SK-N-SH (cell line): ENCODE measurements at regions not wholly inside any gene's neighbourhood (a gene's known extent, or its start where the extent isn't known, plus 50 kb on each side); places are given as distances from the start of the nearest gene placed in this dataset.

Experiments used
- CTCF ChIA-PET: fragments of 300-600, 350-600 bp; formaldehyde crosslinking; extraction: SDS; loops from one replicate; lab custom pipeline; 2021; lab: Yijun Ruan, JAX
- POLR2A ChIA-PET: fragments of 350-600 bp; sonication (Branson Sonifier 250); formaldehyde crosslinking; extraction: SDS; loops from one replicate; lab custom pipeline; 2020; ENCODE audit warnings: antibody characterized with exemption, inconsistent platforms; lab: Yijun Ruan, JAX
- DNase-seq: peaks from one replicate; pipeline ENCODE4 v3.0.0; 2012
- H2AFZ ChIP-seq: fragments of 200-600 bp; sonication (generic); 2 replicates; pipeline ENCODE4 v1.8.1; 2016; ENCODE audit warnings: antibody characterized with exemption, mild to moderate bottlenecking, low read depth
- H3F3A ChIP-seq: fragments of 200-600 bp; sonication (generic); replicated peaks from 2 replicates; pipeline ENCODE3; 2016; ENCODE audit warnings: antibody characterized with exemption, mild to moderate bottlenecking; ENCODE audit not compliant: insufficient read depth
- H3K27ac ChIP-seq, 2 experiments: fragments of 200-500 bp in 1 of 2; fragments of 200-600 bp in 1 of 2; sonication (Bioruptor generic) in 1 of 2; sonication (generic), shearing (Covaris generic) in 1 of 2; 2 replicates each; pipeline versions ENCODE4 v1.5.1 to v1.6.1; 2014 to 2016; ENCODE audit warnings: low read depth in 2 of 2, inconsistent platforms in 1 of 2, low read length in 1 of 2, mild to moderate bottlenecking in 1 of 2, mixed read lengths in 1 of 2
- H3K27me3 ChIP-seq: fragments of 200-600 bp; sonication (generic), shearing (Covaris generic); 2 replicates; pipeline ENCODE4 v1.6.1; 2016; ENCODE audit warnings: mixed run types; ENCODE audit not compliant: insufficient read depth
- H3K36me3 ChIP-seq, 2 experiments: fragments of 200-500 bp in 1 of 2; fragments of 200-600 bp in 1 of 2; sonication (Bioruptor generic) in 1 of 2; sonication (generic) in 1 of 2; replicated peaks in 1 of 2; 2 replicates each; pipeline versions ENCODE3 to v1.5.1; 2014 to 2016; ENCODE audit warnings: low read length in 1 of 2, mild to moderate bottlenecking in 1 of 2; ENCODE audit not compliant: insufficient read depth in 2 of 2, control insufficient read depth in 1 of 2
- H3K4me1 ChIP-seq, 2 experiments: fragments of 200-500 bp in 1 of 2; fragments of 200-600 bp in 1 of 2; sonication (Bioruptor generic) in 1 of 2; sonication (generic), shearing (Covaris generic) in 1 of 2; 2 replicates each; pipeline versions ENCODE4 v1.5.1 to v1.6.1; 2014 to 2016; ENCODE audit warnings: low read depth in 1 of 2, low read length in 1 of 2, mixed run types in 1 of 2; ENCODE audit not compliant: insufficient read depth in 2 of 2, control insufficient read depth in 1 of 2
- H3K4me2 ChIP-seq: fragments of 200-600 bp; sonication (generic), shearing (Covaris generic); 2 replicates; pipeline ENCODE4 v1.6.1; 2017; ENCODE audit warnings: mixed run types
- H3K4me3 ChIP-seq, 2 experiments: fragments of 200-500 bp in 1 of 2; fragments of 200-600 bp in 1 of 2; sonication (Bioruptor generic) in 1 of 2; sonication (generic), shearing (Covaris generic) in 1 of 2; 2 replicates each; pipeline versions ENCODE4 v1.5.1 to v1.8.1; 2014 to 2016; ENCODE audit warnings: low read depth in 2 of 2, inconsistent platforms in 1 of 2, low read length in 1 of 2, mild to moderate bottlenecking in 1 of 2, mixed read lengths in 1 of 2, moderate library complexity in 1 of 2
- H3K79me2 ChIP-seq: fragments of 200-600 bp; sonication (generic); 2 replicates; pipeline ENCODE4 v1.8.1; 2017; ENCODE audit warnings: mild to moderate bottlenecking; ENCODE audit not compliant: insufficient read depth
- H3K9ac ChIP-seq: fragments of 200-600 bp; sonication (generic); 2 replicates; pipeline ENCODE4 v1.6.1; 2017; ENCODE audit warnings: mixed run types
- H3K9me2 ChIP-seq: fragments of 200-600 bp; sonication (generic); 2 replicates; pipeline ENCODE4 v1.6.1; 2017; ENCODE audit warnings: mixed run types
- H3K9me3 ChIP-seq: fragments of 200-600 bp; sonication (generic); 2 replicates; pipeline ENCODE4 v1.6.1; 2017; ENCODE audit warnings: mixed run types, mild to moderate bottlenecking, moderate library complexity
- H4K20me1 ChIP-seq: fragments of 200-600 bp; sonication (generic); 2 replicates; pipeline ENCODE4 v1.6.1; 2017; ENCODE audit warnings: mild to moderate bottlenecking, mixed run types; ENCODE audit not compliant: insufficient read depth
- CHD2 ChIP-seq: fragments of 150-350 bp; IDR thresholded peaks from 2 replicates; pipeline ENCODE4 v1.6.1; 2018; ENCODE audit warnings: low read length; ENCODE audit not compliant: partially characterized antibody
- EP300 ChIP-seq, 2 experiments: IDR thresholded peaks; 2 replicates each; pipeline versions ENCODE4 v1.4.0 to v1.6.1; 2012; ENCODE audit warnings: borderline replicate concordance in 1 of 2, low read depth in 1 of 2, low read length in 1 of 2
- EZH2phosphoT487 ChIP-seq: fragments of 200-600 bp; sonication (generic); IDR thresholded peaks from 2 replicates; pipeline ENCODE4 v1.6.1; 2017; ENCODE audit warnings: low read depth, mixed run types, mild to moderate bottlenecking, antibody characterized with exemption, moderate library complexity, borderline replicate concordance
- FOXM1 ChIP-seq: IDR thresholded peaks from 2 replicates; pipeline ENCODE4 v1.4.0; 2012; ENCODE audit warnings: low read depth, mild to moderate bottlenecking
- MEF2A ChIP-seq: IDR thresholded peaks from 2 replicates; pipeline ENCODE4 v1.4.0; 2012; ENCODE audit warnings: low read depth, borderline replicate concordance
- NFIC ChIP-seq: IDR thresholded peaks from 2 replicates; pipeline ENCODE4 v1.4.0; 2012; ENCODE audit warnings: borderline replicate concordance
- NRF1 ChIP-seq: IDR thresholded peaks from 2 replicates; pipeline ENCODE4 v1.6.1; 2012; ENCODE audit warnings: low read depth, mild to moderate bottlenecking, low read length
- RAD21 ChIP-seq: IDR thresholded peaks from 2 replicates; pipeline ENCODE4 v1.6.1; 2012; ENCODE audit warnings: mild to moderate bottlenecking, low read length
- RCOR1 ChIP-seq: fragments of 150-350 bp; IDR thresholded peaks from 2 replicates; pipeline ENCODE4 v1.6.1; 2017; ENCODE audit warnings: antibody characterized with exemption, low read length
- SIN3A ChIP-seq: IDR thresholded peaks from 2 replicates; pipeline ENCODE4 v1.6.1; 2012; ENCODE audit warnings: low read depth, mild to moderate bottlenecking, low read length, moderate library complexity, borderline replicate concordance
- TAF1 ChIP-seq: IDR thresholded peaks from 2 replicates; pipeline ENCODE4 v1.6.1; 2012; ENCODE audit warnings: low read depth, mild to moderate bottlenecking, low read length, moderate library complexity, borderline replicate concordance
- TCF12 ChIP-seq: IDR thresholded peaks from 2 replicates; pipeline ENCODE4 v1.4.0; 2012
- USF1 ChIP-seq: IDR thresholded peaks from 2 replicates; pipeline ENCODE4 v1.4.0; 2012; ENCODE audit warnings: low read depth, borderline replicate concordance
- USF2 ChIP-seq: fragments of 150-350 bp; IDR thresholded peaks from 2 replicates; pipeline ENCODE4 v1.6.1; 2017; ENCODE audit warnings: antibody characterized with exemption, low read length, low read depth, borderline replicate concordance
- YY1 ChIP-seq: IDR thresholded peaks from 2 replicates; pipeline ENCODE4 v1.4.0; 2012; ENCODE audit warnings: low read depth, mild to moderate bottlenecking
- ZBTB33 ChIP-seq: IDR thresholded peaks from 2 replicates; pipeline ENCODE4 v1.4.0; 2012; ENCODE audit warnings: low read depth, borderline replicate concordance
- WGBS: methylation state at CpG from one replicate; pipeline ENCODE4 v1.1.6; 2017; ENCODE audit warnings: low lambda C conversion rate; 5-methylcytosine and 5-hydroxymethylcytosine counted together
- TF ChIP-seq, protein P1 (sequence below): IDR thresholded peaks from 2 replicates; pipeline ENCODE4 v1.4.0; 2012; ENCODE audit warnings: low read depth
- TF ChIP-seq, protein P2 (sequence below): IDR thresholded peaks from 2 replicates; pipeline ENCODE4; 2012
- TF ChIP-seq, protein P3 (sequence below): IDR thresholded peaks from 2 replicates; pipeline ENCODE4 v1.6.1; 2012; ENCODE audit warnings: mild to moderate bottlenecking, low read depth, low read length, moderate library complexity

GRCh38 chr2:176645494-176645893 lies 376.3 kb downstream of the MTX2 start:
- WGBS: 98% methylated on average over 3 of the region's 3 CpGs
- TF ChIP-seq RCOR1: no peak
- no peak for TF ChIP-seq CHD2
- TF ChIP-seq, protein P1, sequence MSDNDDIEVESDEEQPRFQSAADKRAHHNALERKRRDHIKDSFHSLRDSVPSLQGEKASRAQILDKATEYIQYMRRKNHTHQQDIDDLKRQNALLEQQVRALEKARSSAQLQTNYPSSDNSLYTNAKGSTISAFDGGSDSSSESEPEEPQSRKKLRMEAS: no peak
- TF ChIP-seq, protein P2, sequence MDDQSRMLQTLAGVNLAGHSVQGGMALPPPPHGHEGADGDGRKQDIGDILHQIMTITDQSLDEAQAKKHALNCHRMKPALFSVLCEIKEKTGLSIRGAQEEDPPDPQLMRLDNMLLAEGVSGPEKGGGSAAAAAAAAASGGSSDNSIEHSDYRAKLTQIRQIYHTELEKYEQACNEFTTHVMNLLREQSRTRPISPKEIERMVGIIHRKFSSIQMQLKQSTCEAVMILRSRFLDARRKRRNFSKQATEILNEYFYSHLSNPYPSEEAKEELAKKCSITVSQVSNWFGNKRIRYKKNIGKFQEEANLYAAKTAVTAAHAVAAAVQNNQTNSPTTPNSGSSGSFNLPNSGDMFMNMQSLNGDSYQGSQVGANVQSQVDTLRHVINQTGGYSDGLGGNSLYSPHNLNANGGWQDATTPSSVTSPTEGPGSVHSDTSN: no peak
- no peak for TF ChIP-seq RAD21
- no peak for TF ChIP-seq ZBTB33
- no peak for TF ChIP-seq MEF2A
- TF ChIP-seq NFIC: no peak
- no peak for TF ChIP-seq YY1
- no peak for TF ChIP-seq USF2
- no peak for TF ChIP-seq TAF1
- TF ChIP-seq TCF12: no peak
- TF ChIP-seq SIN3A: no peak
- TF ChIP-seq EP300 (IDR thresholded peaks at IDR 0.05; ENCODE audit: borderline replicate concordance in 1 of 2, low read depth in 1 of 2, low read length in 1 of 2): no peak
- TF ChIP-seq EZH2phosphoT487: no peak
- no peak for TF ChIP-seq FOXM1
- TF ChIP-seq, protein P3, sequence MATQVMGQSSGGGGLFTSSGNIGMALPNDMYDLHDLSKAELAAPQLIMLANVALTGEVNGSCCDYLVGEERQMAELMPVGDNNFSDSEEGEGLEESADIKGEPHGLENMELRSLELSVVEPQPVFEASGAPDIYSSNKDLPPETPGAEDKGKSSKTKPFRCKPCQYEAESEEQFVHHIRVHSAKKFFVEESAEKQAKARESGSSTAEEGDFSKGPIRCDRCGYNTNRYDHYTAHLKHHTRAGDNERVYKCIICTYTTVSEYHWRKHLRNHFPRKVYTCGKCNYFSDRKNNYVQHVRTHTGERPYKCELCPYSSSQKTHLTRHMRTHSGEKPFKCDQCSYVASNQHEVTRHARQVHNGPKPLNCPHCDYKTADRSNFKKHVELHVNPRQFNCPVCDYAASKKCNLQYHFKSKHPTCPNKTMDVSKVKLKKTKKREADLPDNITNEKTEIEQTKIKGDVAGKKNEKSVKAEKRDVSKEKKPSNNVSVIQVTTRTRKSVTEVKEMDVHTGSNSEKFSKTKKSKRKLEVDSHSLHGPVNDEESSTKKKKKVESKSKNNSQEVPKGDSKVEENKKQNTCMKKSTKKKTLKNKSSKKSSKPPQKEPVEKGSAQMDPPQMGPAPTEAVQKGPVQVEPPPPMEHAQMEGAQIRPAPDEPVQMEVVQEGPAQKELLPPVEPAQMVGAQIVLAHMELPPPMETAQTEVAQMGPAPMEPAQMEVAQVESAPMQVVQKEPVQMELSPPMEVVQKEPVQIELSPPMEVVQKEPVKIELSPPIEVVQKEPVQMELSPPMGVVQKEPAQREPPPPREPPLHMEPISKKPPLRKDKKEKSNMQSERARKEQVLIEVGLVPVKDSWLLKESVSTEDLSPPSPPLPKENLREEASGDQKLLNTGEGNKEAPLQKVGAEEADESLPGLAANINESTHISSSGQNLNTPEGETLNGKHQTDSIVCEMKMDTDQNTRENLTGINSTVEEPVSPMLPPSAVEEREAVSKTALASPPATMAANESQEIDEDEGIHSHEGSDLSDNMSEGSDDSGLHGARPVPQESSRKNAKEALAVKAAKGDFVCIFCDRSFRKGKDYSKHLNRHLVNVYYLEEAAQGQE: no peak
- TF ChIP-seq USF1: no peak
- no peak for TF ChIP-seq NRF1
- no peaks in the 10 kb centered on the region for H3K27me3 ChIP-seq
- H4K20me1 ChIP-seq: no peaks in the 10 kb centered on the region
- no peaks in the 10 kb centered on the region for H3K79me2 ChIP-seq
- no peaks in the 10 kb centered on the region for H3K9me3 ChIP-seq
- DNase-seq: no peak
- H2AFZ ChIP-seq: no peak overlapping the region
- no peaks in the 10 kb centered on the region for H3K9me2 ChIP-seq
- no peaks in the 10 kb centered on the region for H3K36me3 ChIP-seq
- POLR2A ChIA-PET: no interaction called here
- peaks cover 15% of the 10 kb centered on the region for H3F3A ChIP-seq
- H3K4me2 ChIP-seq: no peak overlapping the region
- H3K9ac ChIP-seq: no peak overlapping the region
- CTCF ChIA-PET: interaction anchor here (0.6 to 31.9 kb wide), 7 partner anchors 7 to 534 kb away, joined by 3 to 1047 read pairs (median 4); partner anchors contain the start of genes HOXD8 and HOXD9
- H3K27ac ChIP-seq: no peak overlapping the region
- peaks cover 8 to 22% of the 10 kb centered on the region in 2 experiments; a peak in 3 of 4 replicates for H3K4me1 ChIP-seq
- no peak overlapping the region for H3K4me3 ChIP-seq
